EL (cell line): ENCODE measurements at regions not wholly inside any gene's neighbourhood (a gene's known extent, or its start where the extent isn't known, plus 50 kb on each side); places are given as distances from the start of the nearest gene placed in this dataset.
A peak's percentile ranks its signal among the peaks of the same experiment; 100 is the strongest.
"Not testable (repeated sequence)": the region's sequence is repeated elsewhere in the genome, so short reads cannot be mapped to it uniquely, and the experiment has no call there.

Source experiments
- DNase-seq: peaks from one replicate; pipeline ENCODE4 v3.0.0-alpha.2; 2016

DNA sequence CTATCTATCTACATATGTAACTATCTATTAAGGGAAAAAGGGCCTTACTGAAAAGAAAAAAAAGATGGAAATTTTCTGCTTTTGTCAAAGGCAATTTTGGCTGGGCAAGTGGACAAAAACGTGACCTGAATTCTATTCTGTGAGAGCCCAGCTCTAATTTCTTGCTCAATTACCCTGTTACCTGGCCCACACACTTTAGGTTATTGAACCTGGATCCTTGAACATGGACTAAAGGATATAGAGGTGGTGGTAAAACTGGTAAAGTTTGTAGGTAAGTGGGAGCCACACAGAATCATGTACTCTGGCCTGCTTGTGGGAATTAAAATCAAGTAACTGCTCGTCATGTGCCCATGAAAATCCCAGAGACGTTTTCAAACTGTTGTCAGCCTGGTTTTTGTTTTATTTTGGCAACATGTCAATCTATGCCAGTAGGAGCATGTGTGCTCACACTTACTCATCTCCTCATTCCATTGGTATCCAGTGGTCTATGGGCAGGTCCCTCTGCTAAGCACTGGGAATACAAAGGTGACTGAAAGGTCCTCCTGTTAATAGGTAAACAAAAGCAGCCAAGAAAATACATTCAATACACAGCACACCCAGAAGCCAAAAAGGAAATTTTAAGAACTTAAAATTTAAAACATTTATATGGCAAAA is 113.7 kb upstream of the WARS2 start:
- DNase-seq, result no peak

DNA sequence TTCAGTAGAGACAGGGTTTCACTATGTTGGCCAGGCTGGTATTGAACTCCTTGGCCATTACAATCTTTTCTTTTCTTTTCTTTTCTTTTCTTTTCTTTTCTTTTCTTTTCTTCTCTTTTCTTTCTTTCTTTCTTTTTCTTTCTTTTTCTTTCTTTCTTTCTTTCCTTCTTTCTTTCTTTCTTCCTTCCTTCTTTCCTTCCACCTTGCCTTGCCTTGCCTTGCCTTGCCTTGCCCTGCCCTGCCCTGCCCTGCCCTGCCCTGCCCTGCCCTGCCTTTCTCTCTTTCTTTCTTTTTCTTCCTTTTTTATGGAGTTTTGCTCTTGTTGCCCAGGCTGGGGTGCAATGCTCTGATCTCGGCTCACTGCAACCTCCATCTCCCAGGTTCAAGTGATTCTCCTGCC is 112.5 kb upstream of the HAO2 start:
- DNase-seq, result not testable (repeated sequence)

DNA sequence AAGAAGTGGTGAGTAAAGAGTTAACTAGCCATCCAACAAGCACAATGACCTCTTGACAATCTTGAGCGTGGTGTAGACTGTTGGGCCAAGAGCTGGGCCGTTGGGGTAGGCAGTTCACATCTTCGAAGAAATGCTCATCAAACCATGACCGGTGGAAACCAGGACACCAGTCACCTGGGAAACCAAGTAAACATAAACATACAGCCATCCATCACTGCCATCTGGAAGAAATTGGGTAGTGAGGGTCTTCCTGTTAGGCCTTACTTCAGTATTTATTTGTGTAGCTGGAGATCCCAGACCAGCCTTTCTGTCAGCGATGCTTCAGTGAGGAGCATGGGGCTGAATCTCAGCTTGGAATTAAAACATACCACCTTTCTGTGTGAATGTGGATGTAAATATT is 108.1 kb upstream of the HAO2 start:
- DNase-seq, result no peak

DNA sequence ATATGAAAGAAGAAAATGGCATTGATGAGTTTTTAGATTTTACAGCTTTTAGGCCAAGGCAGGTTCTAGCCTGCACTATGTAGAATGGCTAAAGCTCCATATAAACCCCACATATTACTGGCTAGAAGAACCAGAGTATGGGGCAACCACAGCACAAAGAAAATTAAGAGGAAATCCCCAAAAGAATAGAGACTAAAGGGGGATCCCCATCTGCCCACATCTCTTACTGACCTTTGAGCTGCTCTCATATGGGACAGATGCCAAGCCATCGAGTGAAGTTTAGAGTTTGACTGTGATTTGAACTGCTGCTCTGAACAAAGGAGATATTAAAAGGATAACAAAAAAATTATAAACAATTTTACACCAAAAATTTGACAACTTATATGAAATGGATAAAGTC is 102.2 kb upstream of the HAO2 start:
- DNase-seq, result no peak

DNA sequence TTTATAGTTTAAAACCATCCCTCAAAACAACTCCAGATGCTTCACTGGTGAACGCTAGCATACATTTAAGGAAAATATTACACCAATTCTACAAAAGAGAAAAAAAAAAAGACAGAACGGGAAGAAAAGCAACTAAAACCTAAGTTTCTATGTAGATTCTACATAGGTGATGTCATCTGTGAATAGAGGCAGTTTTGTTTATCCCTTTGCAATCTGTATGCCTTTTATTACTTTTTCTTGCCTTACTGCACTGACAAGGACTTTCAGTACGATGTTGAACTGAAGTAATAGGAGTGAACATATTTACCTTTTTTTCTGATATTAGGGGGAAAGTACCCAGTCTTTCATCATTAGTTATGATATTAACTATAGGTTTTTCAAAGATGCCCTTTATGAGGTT is 101.7 kb upstream of the HAO2 start:
- no peak for DNase-seq

DNA sequence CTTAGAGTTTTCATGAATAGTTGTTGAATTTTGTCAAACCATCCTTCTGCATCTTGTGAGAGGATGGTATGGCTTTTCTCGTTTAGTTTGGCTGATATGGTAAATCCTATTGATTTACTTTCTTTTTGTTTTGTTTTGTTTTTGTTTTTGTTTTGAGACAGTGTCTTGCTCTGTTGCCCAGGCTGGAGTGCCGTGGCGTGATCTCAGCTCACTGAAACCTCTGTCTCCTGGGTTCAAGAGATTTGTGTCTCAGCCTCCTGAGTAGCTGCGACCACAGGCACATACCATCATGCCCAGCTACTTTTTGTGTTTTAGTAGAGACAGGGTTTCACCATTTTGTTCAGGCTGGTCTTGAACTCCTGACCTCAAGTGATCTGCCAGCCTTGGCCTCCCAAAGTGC is 101.3 kb upstream of the HAO2 start:
- DNase-seq, result not testable (repeated sequence)

DNA sequence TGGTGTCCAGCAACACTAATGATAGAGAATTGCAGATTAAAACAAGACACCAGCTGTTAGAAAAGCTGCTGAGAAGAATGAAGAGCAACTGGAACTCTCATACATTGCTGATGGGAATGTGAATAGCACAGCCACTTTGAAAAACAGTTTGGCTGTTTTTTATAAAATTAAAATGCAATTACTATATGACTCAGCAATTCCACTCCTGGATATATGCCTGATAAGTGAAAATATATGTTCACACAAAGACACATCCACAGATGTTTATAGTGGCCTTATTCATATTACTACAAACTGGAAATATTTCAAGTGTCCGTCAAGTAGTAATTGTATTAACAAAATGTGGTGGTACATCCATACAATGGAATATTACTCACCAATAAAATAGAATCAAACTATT is 99.7 kb upstream of the HAO2 start:
- DNase-seq, result no peak

DNA sequence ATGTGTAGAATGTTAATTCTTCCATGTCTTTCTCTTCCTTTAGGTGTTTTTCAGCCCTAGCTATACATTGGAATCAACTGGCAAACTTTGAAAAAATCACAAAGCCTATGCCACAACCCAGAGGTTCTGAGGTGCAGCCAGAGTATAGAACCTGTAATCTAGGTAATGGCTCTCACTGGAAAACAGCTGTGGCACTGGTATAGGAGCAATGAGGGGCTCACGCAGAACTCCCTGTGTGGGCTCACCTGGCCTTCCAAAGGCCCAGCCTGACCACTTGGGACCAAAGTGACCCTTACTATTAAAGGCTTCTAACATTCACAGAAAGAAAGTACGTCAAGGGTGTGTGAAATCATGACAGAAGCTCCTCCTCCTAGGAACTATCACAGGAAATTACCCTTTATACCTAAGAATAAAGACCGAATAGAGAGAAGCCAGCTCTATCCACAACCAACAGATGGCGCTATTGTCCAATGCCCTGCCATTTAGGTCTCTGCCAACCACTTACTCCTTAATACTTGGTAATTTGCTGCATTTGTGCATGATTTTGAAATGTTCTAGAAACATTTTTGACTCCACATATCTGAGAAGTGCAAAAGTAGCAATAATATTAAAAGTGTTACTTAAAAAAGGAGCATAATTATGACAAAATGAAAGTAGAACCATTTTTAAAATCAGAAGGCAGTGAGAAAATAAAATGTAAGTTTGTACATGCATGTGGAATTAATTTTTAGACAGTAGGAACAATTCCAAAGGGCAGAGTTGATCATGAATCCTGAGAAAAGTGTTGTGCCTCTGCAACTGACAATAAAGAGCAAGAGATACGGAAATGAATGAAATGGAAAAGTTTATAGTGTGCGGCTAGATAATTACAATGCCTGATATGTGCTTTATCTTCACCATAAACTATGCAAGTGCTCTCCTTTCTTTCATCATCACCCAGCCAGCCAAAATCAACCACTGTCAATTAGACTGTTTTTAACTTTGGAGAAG is 93.1 kb upstream of the HAO2 start:
- peak; percentile 65 for DNase-seq

DNA sequence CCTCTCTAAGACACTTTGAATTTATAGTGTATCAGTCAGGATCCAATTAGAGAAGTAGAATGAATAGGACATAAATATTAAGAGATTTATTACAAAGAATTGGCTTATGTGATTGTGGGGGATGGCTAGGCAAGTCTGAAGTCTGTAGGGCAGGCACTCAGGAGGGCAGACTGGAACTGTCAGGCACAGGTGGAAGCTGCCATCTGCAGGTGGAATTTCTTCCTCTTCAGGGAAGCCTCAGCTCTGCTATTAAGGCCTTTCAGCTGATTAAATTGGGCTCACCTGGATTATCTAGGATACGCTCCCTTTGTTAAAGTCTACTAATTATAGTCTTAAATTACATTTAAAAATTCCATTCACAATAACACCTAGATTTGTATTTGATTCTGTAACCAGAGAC is 92.0 kb upstream of the HAO2 start:
- DNase-seq, result no peak

DNA sequence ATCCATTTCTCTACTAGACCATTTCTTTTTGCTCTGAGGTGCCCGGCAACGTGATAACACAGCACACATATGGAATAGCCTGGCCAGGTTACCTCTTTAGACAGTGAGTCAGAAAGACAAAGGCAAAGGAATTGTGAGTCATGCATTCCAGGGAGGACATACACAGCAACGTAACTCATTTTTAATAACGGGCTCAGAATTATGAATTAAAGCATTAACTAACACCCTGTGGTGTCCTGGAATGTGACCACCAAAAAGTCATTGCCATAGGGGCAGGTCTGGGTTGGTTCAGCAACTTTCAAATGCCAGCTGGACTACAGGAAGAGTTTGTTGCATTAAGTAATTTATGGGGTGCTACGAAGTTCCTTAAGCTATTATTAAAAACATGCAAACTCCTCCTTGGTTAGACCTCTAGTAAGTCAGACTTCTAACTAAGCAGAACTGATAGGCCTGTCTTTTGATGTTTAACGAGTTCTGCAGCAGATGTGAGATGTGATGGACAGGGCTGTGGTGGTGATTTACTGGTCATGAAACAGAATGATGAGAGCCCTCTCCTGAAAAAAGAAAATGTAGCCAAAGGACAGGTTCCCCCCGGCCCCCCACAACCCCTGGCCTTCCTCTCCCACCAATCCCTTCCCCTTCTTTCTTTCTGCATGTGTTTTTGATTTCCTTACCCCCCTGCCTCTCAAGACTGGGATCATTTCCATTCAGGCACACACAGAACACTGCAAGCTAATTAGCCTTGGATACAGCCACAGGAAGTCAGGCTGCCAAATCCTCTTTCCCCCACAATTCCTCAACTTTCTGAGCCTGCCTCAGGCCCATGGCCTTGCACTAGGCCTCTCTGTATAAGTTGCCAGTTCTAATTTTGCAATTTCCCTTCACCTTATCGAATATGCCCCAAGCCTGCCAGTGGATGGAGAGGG is 88.9 kb upstream of the HAO2 start:
- peak; percentile 91 for DNase-seq

DNA sequence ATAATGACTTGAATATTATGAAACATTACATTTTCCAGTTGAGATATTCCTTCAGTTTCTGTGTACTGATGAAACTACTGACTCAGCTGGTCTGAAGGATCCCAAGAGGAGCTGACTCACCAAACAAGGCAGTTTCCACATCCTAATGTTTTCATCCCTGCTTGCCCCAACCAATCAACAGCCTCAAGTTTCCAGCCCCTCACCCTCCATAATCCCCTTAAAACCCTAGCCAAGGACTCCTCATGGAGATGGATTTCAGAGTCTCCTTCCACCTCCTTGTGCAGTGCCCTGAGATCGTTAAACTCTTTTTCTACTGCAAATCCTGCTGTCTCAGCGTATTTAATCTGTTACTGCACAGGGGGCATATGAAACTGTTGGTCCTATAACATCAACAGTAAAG is 83.1 kb upstream of the HAO2 start:
- DNase-seq, result peak; percentile 60

DNA sequence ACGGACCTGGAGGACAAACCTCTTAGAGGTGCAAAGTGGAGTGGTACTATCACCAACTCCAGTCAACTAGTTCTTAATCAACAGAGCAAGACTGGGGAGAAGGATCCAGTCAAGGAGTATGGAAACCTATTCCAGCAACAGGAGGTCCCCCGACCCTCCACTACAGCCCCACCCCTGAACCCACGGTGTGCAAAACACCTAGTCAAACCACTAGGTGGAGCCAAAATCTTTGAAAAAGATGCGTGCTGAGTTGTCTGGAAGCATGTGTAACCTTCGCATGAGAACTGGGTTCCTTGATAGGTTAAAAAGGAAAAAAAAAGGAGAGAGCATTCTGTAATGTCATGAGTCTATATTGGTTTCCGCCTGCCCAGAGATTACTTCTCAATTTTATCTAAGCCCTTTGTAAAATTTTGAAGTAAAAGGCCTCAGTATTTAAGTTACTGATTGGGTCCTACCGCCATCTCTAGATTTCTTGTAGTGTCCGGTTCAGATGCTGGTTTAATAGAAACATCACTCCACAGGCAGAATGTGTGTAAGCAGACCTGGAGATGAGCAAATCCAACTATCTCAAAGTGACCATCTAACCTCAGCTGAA is 81.9 kb upstream of the HAO2 start:
- DNase-seq, result peak; percentile 41

DNA sequence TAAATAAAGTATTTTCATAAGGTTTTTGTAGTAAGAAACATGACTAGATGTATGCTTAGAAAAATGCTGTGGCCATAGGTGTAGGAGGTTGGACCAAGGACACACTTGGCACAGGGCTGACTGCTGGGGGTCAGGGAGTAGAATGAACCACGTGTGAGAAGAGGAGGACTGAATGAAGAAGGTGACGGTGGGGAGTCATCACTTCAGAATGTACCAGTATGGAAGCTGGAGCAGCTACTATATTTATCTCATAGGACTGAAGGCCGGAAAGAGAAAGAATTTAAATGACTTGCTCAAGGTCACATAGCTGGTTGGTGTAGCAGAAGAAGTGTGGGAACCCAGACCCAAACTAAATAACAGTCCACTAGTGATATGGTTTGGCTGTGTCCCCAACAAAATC is 79.8 kb upstream of the HAO2 start:
- DNase-seq, result peak; percentile 49

DNA sequence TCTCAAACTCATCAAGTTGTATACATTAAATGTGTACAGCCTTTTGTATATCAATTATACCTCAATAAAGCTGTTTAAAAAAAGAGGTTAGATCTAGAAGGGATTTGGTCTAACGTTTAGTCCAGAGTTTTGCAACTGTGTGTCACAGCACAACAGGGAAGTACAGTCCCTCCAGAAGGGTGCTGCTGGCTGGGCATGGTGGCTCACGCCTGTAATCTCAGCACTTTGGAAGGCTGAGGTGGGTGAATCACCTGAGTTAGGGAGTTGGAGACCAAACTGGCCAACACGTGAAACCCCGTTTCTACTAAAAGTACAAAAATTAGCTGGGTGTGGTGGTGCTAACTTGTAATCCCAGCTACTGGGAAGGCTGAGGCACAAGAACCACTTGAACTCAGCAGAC is 78.3 kb upstream of the HAO2 start:
- no peak for DNase-seq

DNA sequence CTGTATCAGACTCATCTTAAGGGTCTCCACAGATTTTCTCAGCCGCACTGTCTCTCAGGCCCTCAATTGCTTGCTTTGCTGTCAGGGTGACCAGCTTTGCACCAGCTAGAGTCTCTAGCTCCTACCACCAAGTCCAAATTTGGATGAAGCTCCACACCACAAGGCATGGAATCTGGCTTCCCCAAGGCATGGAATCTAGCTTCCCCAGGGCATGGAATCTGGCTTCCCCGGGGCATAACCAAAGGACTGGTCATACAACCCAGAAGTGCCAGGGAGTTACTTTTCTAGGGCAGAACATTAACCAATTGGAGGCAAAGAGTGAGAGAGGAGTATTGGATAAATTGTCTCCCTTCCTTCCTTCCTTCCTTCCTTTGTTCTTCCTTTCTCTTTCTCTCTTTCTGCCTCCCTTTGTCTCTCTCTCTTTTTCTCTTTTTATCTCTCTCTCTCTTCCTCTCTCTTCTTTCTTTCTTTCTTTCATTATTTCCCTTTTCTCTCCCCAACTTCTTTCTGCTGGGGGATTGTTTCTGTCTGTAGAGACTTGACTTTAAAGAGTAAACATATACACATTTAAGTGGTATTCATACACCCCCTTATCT is 76.9 kb upstream of the HAO2 start:
- DNase-seq, result no peak

DNA sequence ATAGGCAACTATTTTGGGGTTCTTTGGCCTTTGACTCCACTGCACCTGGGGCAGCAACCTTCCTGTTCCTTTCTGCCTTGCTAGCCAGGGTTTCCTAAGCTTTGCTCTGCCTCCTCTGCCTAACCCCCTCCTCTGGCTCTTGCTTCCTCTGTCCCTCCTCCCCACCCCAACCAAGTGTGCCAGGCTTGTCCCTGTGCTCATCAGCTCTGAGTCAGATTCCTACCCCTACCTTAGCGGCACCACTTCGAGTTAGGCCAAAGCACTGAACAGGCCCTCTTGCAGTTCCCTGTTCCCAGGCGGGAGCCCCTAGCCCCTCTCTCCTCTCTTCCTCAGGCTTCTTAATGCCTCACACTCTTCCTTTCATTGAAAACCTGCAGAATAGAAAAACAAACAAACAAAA is 74.8 kb upstream of the HAO2 start:
- DNase-seq, result no peak

DNA sequence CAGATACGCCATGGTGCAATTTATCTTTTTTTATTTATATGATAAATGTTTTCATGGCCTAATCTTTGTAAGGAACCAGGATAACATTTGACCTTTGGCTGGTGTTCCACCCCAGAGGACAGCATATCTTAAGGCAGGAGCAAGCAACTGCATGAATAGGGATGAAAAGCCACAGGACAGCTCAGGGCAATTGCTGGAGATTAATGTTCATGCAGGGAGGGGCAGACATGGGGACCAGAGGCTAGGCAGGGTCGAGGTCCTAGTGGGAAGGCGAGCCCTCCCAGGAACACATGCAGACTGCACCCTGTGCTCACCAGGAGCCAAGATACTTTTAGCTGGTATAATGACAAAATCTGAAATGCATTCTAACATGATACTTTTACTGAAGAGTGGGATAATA is 74.4 kb upstream of the HAO2 start:
- DNase-seq, result no peak

DNA sequence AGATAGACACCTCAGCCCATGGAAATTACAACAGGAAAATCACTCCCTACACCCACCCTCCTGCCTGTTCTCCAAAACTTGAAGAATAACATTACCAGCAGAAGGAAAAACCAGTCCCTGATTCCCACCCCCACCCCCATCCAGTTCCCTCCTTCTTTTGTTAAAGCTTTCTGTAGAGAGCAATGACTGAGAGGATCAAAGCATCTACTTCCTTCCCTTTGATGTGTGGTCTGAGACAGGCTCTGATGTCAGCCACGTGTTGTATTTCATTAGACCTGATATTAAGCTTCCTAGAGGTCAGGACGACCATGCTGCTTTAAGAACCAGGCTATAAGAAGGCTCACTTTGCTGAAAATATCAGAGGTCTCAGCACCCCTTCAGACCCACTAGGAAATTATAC is 73.9 kb upstream of the HAO2 start:
- DNase-seq, result no peak

DNA sequence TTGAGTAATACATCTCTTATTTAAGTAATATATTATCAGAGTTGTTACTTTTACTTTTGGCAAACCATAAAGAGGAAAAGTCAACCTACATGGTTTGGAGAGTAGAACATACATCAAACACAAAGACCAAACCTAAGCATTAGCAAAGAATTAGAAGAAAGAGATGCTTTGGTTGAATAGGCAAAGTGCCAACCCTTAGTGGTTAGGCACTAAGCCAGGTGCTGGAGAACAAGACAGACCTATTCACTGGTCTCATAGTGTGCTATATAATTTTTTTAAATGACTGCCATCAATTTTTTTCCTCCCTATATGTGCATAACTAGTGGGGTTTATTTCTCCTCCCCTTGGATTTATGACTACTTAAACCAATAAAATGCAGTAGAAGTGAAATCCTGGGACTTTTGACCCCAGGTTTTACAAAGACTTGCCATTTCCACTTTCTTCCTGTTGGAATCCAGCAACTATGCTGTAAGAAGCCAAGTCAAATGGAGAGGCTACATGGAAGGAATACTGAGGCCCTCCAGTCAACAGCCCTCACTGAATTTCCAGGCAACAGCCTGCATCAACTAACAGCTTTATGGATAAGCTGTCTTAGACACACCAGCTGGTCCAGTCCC is 69.8 kb upstream of the HAO2 start:
- DNase-seq, result peak; percentile 22

DNA sequence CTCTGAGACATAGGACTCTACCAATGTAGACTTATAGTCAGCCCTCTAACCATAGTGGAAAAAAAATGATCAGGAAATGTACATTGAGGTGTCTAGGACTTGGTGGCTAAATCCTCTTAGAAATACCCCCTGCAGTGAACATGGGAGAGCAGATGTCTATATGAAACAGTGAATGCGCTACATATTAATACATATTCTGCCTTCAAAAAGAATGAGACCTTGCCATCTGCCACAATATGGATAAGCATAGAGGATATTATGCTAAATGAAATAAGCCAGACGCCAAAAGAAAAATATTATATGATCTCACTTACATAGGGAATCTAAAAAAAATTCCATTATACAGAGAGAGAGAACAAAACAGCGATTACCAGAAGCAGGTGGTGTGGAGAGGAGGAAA is 66.6 kb upstream of the HAO2 start:
- no peak for DNase-seq

DNA sequence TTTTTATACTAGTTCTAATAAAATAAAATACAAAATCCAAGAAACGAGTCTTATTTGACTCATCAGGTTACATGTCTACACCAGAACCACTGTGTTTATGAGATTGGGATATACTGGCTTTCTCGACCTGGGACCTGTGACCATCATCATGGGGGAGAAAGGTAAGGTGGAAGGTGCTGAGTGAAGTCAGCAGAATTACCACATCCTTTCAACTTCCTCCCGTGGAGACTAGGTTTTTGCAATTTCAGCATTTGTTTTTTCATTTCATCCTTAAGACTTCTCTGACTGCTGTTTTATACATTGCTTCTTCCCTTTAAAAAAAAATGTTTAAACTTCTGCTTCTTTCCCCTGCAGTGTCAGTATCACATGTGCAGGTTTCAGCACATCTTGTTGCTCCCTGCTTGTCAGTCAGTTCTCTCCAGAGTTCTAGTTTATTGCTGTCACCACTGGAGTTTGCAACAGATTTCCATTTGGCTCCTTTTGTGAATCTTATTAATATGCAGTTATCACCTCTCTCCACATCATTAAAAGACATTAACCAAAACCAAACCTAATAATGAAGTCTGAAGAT is 60.4 kb upstream of the HAO2 start:
- no peak for DNase-seq

DNA sequence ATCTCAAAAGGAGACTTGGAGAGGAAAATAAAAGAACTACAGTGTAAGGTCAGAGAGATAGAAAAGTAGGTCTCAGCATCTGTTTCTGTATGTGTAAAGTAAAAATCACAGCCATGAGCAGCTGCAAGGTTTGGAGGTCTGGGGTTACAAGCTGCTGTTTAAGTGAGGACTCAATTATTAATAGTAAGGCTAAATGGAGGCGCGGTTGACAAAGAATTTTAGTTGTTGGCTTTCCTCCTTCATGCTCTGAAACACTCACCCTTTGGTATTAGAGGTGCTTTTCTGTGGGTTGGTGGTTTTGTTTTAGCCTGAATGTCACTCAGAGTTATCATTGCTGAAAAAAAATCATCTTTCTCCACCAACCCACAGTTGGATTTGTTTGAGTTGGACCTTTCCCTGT is 59.8 kb upstream of the HAO2 start:
- no peak for DNase-seq
